GM19328 (cell line): ENCODE measurements at regions not wholly inside any gene's neighbourhood (a gene's known extent, or its start where the extent isn't known, plus 50 kb on each side); places are given as distances from the start of the nearest gene placed in this dataset.
"Not testable (repeated sequence)": the region's sequence is repeated elsewhere in the genome, so short reads cannot be mapped to it uniquely, and the experiment has no call there.

Source experiments
- ATAC-seq: cut with Tn5 transposase; IDR thresholded peaks from one replicate; pipeline ENCODE4 v1.9.1; 2021; ENCODE audit warnings: mild to moderate bottlenecking, moderate library complexity; ENCODE audit not compliant: unreplicated experiment

DNA sequence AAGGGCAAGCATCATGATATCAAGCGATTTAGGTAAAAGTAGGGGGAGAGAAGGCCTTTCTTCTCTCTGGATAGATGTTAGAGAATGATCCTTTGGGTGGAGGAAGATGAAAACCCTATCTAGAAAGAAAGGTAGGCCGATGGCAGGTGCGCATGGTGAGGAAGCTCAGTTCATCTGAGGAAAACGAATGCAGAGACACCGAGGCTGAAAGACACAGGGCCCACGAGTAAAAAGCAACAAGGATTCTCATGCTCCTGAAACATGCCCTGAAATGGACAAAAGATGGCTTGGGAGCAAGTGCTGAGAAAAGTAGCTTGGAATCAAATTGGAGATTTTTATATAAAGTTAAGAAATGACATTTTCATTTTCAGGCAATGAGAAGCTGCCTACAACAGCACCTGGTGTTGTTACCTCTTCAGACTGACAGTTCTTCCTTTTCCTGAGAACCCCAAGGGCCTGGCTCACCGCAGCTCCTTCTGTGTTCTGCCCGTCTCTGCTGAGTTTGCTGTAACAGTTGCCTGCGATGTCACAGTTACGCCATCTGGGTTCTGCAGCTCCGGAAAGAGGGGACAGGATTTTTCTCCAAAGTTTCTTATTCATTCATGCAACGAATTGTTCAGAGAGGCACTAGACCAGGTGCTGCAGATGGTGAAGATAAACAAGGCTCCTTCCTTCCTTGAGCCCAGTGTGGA, 402.0 kb upstream of the KLF6 start:
- ATAC-seq: no peak

DNA sequence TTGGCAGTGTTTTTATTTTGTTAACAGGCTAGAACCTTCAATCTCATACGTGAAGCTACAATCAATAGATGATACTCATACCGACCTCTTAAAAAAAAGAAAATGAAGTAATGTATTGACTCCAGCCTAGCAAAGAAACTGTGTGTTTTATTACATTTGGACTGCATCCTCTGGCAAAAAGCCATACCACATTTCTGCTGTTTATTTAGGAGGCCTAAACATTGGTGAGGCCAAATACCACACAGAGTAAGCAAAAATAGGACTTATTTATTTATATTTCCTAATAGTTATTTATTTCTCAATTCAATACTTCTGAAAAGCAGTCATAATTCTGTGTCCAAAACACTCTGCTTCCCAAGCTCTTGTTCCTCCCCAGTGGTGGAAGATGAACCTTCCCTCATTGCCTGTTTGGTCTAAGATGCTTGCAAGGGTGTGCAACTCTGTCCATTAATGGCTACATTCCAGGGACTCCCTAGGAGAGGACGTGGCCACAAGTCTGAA, 398.8 kb upstream of the KLF6 start:
- ATAC-seq: no peak

DNA sequence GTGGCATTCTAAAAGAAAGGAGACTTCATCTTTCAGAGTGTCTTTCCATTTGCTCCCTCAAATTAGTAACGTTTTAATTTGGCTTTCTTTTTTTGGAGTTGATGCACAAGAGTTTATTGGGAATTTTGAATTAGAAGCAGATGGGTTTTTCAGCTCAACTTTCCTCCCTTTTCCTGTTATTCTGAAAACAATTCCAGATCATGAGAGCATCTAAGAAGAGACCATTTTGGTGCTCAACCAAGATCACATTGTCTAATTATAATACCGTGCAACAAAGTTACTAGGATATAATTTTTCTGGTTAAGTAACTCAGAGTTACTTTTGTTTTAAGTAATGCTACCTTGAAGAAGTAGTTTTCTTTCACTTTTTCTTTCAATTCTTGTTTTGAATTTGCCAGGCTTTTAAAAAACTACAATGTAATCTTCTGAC, 396.6 kb upstream of the KLF6 start:
- no peak for ATAC-seq

DNA sequence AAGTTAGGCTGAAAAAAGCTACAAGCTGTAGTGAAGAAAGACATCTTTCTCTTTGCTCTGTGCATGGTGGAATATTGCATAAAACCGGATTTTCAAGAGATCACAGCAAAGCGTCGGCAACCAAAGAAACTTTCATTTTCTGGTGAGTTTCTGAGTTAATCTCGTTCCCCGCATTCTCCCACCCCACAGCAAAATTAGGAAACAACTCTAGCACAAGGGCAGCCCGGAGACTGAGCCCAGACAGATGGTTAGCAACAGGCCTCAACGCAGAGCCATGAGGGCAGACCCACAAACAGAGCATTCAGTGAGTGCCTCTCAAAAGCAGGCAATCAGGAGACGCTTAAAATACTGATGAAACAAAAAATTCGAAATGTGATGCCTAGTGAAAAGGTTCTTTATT, 396.1 kb upstream of the KLF6 start:
- ATAC-seq: no peak

DNA sequence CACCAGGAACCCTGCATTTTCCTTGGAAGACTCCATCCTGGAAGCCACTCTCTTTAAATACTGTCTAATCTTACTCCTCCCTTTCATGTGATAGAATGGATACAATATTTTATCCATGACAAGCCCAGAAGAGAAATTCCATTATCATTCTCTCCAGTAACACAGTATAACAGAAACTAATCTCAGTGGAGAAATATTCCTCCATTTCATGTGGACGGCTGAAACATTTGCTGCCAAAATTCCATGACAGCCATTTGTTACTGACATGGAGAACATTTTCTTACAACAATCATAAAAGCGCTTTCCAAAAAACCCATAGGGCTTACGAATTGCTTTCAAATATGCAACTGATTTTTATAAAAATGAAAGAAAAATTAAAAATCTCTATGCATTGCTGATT, 392.8 kb upstream of the KLF6 start:
- no peak for ATAC-seq

DNA sequence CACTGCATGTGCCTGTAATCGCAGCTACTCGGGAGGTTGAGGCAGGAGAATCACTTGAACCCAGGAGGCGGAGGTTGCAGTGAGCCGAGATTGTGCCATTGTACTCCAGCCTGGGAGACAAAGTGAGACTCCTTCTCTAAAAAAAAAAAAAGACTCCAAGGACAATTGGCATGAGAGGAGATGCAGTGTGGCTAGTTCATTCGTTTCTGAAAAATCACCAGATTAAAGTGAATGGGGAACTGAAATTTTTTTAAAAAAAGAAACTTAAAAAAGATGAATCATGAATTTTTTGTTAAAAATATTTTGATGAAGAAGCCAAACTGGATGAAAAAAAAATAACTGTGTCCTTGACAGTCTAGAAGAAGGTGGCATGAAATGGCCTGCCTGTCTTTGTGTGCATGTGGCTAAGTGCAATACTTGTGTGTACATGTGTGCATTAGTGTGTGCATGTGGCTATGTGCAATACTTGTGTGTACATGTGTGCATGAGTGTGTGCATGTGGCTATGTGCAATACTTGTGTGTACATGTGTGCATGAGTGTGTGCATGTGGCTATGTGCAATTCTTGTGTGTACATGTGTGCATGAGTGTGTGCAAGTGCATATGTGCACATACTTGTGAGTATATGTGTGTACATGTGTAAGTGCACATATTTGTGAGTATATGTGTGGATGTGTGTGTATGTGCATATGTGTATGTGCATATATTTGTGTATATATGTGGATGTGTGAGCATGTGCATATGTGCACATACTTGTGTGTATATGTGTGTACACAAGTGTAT, 391.7 kb upstream of the KLF6 start:
- no peak for ATAC-seq

DNA sequence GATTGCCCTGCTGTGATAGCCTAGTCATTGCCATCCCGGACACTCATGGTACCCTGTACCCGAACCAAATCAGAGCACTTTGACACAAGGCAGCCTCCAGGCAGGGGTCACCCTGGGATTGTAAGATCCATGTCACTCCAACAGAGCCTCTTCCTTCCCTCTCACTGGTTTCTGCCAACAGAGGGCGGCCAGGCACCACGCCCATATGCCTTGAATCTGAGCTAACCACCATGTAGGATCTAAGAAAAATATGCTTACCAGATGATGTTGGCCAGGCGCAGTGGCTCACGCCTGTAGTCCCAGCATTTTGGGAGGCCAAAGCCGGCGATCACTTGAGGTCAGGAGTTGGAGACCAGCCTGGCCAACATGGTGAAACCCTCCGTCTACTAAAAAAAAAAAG, 389.2 kb upstream of the KLF6 start:
- ATAC-seq: no peak

DNA sequence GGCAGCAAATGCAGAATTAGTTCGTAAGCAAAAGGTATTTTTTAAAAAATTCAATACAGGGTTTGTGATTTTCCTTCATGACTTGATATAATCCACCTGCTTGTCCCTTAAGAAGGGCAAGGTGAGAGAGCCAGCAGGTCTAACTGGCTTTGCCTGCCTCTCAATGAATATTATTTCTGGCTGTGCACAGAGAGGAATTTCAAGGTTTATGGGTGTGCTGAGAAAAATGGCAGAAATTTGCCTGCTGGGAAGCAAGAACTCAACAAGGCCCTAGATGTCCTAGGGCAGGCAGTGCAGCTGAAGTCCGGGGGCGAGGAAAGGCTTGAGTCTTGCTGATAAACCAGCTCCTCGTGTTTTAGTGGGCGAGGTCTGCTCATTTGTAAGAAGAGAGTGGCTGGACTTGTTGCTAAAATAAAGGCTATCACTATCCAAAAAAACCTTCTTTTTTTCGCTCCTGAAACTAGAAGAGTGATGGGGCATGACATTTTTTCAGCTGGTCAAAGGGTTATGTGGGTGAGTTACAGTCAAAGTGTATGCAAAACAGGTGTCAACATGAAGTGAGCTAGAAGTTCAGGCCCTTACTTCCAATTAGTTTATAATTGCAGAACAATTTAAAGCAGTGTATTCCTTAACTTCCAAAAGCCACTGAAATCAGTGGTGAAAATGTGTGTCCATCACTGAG, 385.8 kb upstream of the KLF6 start:
- no peak for ATAC-seq

DNA sequence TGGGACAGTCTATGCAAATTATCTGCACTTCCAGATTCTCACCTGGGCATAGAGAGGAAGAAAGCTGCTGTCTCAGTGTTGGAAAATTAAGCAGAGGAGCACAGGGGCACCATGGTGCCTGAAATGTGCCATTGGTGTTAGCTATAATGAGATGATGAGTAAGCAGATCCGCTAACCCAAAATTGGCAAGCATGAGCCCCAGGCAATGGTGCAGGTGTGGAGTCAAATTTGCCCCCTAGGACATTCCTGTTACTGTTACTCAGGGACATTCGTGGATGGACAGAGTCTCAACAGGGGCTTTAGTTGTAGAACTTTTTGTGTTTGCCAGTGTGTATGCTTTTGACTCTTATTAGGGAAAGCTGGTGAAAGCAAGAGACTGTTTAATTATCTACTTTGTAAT, 385.2 kb upstream of the KLF6 start:
- no peak for ATAC-seq

DNA sequence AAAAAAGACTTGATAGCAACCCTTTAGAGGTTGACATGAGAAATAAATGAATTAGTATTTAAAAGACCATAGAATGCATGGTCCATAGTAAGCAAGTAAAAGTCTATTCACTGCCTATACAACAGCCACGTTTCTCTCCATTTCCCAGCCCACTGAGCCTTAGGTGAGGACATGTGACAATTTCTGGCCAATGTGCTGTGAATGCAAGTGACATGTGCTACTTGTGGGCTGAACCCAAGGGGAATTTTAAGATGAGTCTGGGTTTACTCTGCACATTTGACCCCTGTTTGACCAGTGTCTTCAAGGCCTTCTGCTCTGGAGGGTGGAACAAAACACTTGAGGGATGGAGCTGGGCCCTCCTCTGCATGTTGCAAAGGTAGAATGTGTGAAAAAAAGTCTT, 384.4 kb upstream of the KLF6 start:
- ATAC-seq: no peak

DNA sequence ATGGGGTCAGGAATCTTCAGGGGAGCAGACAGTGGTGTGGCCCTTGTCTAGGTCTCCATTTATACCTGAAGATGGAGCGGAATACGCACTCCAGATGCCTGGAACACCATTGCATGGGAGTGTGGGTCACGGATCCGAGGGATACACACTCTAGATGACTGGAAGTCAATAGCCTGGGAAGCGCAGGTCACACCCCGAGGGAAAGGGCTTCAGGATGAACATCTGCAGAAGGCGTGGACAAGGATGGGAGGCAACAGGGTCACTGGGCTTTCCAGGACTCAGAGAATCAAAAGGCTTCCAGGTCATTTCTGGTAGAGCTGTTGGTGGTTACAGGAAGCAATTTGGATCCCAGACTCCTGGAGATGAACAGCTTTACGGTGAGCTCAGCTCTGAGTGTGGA, 382.2 kb upstream of the KLF6 start:
- ATAC-seq: no peak

DNA sequence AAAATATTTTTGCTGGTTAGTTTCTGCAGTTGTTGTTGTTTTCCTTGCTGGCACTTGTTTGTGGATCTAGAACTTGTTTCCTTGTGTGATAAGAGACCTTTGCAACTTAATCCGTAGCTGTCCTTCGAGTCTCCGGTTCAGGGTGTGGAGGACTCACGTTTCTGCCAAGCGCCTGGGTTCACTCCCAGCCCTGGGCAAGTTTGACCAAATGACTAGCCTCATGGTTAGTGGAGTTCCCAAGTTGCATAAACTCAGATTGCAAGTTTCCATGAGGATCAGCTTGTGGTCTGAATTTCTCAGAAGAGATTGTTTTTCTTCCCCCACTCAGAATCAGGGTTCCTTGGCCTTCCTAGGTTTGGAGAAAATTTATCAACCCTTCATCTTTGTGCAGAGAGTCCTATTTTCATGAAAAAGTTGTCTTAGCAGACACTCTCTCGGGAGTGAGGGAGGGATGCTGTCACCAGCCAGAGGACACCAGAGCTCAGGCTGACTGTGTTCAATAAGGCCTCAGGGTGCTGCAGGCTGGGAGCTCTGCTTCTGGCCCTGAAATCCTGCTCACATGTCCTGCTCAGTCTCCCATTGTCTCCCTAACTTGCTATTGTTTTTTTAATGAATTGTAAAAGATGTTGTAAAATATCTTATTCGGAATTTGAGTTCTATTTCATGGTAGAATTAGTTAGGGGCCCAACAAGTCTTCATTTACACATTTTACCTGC, 377.7 kb upstream of the KLF6 start:
- no peak for ATAC-seq

DNA sequence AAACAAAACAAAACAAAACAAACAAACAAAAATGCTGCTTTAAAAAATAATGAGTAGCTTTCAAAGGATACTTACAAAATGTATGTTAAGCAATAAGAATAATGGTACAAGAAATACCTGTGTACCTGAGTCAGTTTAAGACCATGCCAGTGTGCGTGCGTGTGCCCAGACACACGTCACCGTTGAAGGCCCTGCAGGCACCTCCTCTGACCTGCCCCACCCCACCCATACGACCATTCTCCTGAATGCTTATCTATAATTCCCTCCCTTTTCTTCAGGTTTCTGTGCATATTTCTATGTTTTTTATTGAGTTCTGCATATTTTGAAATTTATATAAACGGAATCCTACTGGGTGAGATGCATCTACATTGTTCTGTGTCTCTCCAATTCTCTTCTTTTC, 374.2 kb upstream of the KLF6 start:
- ATAC-seq: no peak

DNA sequence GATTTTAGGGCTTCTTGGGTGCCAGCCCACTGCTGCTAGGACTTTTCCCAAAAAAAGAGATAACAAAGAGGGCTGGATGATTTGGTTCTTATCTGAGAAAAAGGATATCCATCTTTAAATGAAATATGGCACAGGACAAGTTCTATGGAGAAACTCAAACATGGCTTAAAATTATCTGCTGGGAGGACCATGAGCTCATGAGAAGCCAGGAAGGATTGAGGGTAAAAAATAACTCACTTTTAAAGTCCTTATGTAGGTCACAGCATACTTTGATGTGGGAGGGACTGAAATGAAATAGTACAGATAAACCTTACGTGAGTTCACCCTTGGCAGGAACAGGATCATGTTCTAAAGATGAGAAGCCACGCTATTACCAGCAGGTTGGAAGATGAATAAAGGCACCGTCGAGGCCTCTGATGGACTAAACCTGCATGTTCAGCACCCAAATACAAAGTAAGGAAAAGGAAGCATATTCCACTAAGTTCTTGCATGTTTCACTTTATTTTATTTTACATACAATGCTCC, 369.2 kb upstream of the KLF6 start:
- ATAC-seq: no peak

DNA sequence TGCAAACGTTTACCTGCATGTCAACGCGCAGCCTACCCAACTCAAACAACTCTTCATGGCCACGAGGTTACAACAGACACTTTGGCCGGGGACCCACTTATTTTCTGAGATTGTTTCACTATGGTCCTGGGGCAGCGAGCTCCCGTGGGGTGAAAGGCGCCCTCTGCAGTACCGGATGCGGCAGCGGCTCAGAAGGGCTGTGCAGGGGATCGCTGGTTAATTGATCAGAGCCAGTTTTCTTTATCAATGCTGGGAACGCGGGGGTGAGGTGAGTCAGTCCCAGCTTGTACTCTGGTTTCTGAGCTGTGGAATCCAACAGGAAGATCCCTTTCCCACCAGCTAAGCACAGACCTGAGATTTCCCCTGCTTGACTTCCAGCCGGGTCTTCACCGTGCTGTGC, 366.5 kb upstream of the KLF6 start:
- ATAC-seq: no peak

DNA sequence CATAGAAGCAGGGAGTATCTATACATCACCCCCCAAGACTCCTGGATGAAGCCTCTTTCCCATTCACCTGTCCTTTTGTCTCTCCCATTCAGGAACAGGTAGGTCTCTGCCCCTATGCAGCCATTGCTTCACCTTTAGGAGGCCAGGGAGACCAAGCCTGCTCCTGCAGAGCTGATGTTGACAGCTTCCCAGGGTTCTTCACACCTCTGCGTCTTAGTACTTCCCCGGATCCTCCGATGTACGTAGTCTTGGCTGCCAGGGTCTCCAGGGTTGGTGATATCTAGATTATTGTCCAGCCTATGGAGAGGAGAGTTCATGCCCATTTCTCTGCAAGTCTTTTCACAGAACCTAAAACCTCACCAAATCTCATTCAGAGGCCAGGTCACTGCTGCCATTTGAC, 365.7 kb upstream of the KLF6 start:
- ATAC-seq: no peak

DNA sequence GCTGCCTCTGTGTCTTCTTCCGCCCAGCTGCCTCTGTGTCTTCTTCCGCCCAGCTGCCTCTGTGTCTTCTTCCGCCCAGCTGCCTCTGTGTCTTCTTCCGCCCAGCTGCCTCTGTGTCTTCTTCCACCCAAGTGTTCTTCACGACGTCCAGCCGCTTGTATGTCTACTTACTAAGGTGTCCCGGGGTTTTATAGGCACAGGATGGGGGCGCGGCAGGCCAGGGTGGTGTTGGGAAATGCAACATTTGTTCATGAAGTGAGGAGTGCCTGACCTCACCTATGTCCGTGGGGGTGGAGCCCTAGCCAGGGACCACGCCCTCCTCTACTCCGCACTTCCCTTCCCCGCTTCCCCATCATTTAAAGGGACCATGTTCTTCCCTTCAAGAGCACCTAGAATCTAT, 364.5 kb upstream of the KLF6 start:
- ATAC-seq: not testable (repeated sequence)

DNA sequence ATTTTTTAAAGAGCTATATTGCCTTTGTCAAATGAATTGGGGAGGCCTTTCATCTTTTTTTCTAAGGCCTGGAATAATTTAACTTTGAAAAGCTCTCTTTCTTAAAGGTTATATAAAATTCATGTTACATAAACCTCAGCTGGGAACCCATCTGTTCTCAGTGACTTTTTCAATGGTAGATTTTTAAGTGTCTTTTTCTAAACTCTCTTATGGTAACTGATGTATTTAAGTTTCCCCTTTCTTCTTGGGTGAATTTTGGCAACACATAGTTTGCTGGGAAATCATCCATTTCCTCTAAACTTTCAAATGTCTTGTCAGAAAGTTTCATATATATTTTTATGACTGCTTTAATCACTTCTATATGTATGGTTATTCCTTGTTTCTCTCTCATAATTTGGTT, 362.2 kb upstream of the KLF6 start:
- ATAC-seq: no peak

DNA sequence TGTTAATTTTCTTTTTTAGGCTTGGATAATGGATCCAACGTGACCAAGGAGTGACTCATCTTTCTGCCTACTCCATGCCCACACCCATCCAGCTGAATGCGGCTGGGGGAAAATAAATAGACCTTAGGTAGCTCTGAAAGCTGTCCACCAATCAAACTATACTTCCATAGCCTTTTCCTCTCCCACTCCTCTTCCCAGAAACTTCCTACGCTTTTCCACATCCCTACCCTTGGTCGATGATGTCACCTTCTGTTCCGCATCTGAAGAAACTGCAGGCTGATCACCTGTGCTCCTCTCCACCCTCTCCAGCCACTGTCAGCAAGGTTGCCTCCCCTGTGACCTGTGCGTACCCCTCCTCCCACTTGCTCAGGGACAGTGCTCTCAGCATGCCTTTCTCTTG, 359.8 kb upstream of the KLF6 start:
- no peak for ATAC-seq

DNA sequence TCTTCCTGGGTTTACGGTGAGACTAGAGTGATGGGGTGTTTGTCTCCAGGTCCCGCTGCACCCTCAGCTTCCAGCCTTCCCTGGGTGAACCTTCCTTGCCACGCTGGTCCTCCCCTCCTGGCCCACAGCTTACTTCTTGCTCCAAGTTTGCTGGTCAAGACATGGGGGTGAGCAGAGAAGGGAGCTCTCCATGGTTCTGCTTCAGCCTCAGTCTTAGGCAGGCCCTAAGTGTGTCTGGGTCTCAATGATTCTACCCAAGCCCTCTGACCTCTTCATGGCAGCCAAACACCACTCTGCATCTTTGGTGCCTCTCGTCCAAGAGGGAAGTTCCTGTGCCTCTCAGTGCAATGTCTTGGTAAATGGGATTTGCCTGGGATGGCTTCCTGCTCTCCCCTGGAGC, 356.5 kb upstream of the KLF6 start:
- ATAC-seq: no peak

DNA sequence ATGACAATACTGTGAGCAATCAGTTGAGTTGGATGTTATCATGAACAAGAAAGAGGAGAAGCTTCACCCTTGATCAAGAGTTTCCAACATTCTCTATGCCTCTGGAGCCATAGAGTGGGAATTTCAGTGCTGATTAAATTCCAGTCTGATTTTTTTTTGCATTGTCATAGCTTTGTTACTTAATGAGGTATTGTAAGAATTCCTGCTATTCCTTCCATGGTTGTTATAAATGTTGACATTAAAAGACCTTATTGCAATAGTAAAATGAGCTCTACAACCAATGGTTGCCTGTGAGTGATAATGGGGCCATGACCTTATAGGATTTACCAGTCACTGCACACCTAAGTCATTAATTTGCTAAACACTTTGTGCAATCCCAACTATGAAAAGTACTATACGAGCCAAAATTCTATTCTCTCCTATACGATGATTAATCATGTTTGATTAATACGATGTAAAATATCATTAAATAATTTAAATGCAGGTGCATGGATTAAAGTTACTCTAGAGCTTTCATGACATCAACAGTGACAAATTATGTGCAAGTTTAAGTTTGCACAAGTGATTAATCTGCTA, 353.2 kb upstream of the KLF6 start:
- no peak for ATAC-seq
